COLO668 (cell line): ENCODE measurements at regions not wholly inside any gene's neighbourhood (a gene's known extent, or its start where the extent isn't known, plus 50 kb on each side); places are given as distances from the start of the nearest gene placed in this dataset.
"Not testable (repeated sequence)": the region's sequence is repeated elsewhere in the genome, so short reads cannot be mapped to it uniquely, and the experiment has no call there.

ENCODE experiments used
- DNase-seq: peaks from one replicate; lab custom pipeline; 2025; ENCODE audit not compliant: unreplicated experiment; lab: John Stamatoyannopoulos, UW

DNA sequence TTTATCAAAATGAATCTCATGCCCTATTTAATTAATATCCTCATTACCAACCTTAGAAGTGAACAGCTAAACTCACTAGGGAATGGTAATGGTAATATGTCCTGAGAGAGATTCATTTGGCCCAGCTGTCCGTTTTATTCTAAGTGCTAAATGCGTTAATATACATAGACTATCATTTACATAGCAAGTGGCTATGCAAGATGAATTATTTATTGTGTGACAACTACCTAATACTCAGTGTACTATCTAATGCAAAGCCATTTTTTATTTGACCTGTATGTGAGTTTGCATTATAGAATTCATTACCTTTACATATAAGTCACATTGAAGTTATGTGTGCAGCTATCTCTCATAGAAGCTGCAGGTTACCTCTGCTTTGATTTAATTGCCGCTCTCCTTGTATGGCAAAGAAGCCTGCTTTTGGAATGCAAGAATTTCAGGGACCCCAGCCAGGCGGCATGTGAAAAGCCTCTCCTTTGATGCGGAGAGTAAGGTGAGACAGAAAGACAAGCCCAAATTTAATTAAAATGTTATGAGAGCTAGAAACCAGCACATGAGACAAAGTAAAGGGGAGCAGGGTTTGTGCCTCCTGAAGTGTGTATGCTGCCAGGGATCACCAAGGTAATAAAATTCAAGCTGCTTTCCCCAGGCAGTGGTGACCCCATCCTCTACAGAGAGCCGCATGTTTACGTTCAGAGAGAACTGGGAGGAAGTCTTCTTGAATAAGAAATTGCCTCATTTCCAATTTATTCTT lies 693.0 kb upstream of the MAP3K7 start:
- DNase-seq: no peak

DNA sequence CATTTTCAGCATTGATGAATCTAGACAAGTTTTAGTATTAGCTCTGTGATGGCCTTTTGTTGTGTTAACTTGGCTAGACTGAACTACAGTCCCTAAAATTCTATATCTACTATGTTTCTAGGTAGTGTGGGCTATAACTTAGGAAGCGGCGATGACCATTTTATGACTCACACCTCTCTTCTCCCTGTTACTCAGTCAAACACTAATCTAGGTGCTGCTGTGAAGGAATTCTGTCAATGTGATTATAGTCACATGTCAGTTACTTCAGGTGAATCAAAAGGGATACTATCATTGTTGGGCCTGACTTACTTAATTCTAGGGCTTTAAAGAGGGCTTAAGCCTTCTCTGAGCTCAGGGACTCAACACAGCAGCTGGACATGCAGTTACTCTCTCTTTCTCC lies 691.5 kb upstream of the MAP3K7 start:
- DNase-seq: no peak

DNA sequence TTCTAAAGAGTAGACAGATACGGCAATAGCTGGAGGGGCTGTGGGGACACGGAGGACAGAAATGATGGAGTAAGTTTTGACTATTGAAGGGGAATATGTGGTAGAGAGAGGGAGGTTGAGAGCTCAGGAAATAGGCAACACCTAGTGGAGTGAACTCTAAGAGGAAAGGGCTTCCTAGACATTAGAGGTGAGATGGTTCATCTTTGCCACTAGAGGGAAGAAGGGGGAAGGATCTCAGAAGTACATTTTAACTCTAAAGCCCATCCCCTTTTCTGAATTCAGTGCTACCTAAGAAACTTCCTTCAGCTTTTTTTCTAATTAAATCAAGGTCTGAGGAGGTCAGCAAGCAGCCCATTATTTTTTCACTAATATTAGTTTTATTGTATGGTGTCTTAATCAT lies 689.4 kb upstream of the MAP3K7 start:
- DNase-seq: no peak

DNA sequence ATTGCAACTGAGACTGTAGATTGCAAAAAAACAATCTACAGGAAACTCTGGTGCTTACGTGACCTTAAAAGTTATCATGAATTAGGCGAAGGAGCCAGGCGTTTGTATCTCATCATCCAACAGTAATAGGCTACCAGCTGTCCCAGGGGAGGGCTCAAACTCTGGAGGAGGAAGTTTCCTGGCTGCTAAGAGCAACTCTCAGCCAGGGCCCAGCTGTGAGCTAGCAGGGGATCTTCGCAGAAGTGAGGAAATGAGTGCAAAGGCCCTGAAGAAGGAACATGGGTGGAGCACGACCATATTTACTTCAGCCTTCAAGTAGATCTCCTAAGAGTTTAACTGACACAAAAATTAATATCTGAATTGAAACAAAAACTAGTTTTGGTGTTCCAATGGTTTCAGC lies 686.9 kb upstream of the MAP3K7 start:
- DNase-seq: no peak

DNA sequence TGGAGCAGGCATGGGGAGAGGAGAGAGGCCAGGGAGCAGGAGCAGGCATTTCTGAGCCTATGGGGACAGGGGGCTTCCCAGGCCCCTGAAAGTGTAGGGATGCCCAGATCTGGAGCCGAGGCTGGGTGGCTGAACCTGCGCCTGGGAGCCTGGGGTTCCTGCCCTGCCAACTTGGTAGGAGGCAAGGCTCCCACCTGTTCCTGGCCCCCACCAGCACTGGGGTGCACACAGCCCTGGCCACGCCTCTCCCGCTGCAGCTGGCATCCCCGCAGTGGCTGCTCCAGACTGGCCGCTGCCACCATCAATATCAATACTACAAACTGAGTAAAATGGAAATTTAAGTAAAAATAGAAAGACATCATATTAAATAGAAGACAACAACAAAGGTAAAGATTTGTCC lies 684.9 kb upstream of the MAP3K7 start:
- DNase-seq: no peak

DNA sequence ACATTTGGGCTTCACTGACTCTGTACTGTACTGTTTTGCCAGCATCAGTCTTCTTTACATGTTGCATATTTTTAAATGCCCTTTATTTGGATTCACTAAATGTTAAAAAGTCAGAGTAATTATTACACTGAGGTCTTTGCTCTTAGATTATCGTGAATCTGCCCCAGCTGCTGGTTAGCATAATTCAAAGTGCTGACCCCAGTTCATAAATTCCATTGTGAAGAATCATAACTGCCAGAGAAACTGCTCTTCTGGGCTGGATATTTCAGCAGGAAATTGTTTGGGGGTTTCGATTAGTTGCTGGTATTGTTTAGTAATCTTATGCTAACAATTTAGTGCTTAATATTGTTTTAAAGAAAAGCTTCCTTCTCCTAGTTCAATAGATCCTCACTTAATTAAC lies 682.1 kb upstream of the MAP3K7 start:
- DNase-seq: no peak

DNA sequence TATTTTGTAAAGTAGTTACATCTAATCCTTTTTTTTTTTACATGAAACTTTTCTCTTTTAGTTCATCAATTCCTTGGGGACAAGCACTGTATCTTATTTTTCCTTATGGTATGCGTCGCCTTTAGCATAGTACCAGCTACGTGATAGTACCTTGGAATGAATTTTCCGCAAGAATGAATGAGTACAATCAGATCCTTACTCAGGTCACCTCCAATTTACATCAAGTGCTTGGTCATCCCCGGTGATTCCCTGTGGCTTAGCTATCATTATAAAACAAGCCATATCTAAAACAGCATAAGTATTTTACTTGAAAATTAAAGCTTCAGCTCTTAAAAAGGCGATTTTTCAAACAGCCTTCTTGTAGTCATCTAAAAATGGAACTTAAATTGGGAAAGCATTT lies 680.4 kb upstream of the MAP3K7 start:
- no peak for DNase-seq

DNA sequence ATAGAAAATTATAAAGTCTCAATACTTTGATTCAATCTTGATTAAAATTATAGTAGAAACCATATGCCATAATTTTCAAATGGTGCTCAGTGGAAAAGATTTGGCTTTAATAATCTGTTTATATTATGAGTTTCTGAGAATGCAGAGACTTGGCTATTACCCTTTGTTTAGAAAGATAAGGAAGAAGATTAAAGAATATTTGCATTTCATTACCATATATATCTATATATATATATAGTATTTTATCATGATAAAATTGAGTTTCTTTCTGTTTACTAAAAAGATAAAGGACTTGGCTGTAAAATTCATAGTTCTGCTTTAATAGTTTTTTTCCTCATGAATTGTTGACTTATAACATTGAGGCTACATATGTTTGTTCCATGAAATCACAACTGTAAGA lies 679.3 kb upstream of the MAP3K7 start:
- DNase-seq: no peak

DNA sequence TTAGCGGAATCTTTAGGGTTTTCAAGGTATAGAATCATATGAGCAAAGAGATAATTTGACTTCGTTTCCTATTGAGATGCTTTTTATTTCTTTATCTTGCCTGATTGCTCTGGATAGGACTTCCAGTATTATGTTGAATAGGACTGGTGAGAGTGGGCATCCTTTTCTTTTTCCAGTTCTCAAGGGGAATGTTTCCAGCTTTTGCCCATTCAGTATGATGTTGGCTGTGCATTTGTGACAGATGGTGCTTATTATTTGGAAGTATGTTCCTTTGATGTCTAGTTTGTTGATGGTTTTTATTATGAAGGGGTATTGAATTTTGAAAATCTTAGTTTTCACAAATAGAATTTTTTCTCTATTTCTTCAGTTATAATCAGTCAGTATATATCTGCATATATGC lies 656.6 kb upstream of the MAP3K7 start:
- DNase-seq: no peak

DNA sequence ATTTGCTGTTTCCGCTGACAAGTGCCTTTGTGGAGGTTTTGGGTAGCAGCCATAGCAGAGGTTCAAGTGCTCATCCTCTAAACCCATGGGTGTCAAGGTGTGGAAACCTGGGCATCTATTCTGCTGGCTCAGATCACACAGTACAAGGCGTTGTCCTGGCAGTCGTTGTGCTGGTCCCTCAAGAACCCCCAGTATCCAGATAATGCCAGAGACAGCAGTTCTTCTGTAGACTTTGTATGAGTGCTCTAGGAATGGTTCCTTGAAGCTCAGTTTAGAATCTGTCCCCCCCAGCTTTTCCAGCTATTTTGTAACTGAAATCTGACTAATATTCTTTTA lies 655.7 kb upstream of the MAP3K7 start:
- DNase-seq: no peak

DNA sequence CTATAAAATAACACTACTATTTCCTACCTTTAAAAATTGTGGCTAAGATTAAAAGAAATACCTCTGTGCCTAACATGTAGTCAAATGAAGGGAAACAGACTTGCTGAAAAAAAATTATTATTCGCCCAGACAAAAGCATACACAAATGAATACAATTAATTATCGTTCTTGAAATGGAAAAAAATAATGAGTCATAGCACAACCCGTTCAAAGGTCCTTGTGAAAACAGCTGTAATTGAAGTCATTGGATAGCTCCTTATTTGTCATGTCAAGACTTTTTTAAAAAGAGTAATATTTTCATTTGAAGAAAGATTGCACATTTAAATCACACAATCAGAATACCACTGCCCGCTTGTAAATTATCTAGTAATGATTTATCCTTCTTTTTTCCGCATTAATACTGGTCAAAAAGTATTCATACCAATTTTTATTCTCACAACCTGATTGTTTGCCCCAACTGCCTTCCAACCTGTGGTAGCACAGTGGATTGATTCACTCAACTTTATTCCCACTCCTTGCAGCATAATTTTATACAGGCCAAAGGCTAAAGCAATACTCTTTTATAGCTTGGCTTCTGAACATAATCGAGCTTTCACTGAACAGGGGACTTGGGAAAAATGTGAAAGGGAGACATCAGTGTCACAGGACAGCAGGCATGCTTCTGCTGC lies 655.2 kb upstream of the MAP3K7 start:
- no peak for DNase-seq

DNA sequence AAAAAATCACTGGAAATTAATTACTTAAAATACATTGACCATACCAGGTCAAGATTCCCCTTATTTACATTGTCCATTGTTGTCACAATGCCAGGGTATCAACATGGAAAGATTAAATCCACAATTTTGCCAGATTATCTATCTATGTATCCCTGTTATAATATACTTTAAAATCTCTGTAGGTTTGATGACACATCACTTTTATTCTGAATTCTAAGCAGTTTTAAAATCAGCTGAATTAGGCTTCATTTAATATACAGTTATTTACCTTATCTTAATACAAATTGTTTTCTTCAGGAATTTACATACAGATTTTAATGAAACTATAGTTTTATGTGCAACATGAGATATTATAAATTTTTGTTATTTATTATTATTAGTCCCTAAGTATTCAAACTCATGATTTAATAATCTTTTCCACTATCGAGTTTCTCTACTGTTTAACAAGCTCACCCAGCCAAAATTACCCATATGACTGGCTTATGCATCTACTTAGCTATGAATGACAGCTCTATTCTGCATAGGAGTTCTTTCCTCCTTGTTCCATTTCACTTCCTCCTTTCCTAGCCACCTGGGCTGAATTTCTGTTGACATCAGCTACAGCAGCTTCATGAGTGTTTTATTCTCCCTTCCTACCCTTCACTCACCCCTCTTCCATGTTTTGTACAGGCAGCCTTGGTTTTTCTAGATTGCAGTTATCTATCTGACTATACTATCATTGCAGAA lies 654.2 kb upstream of the MAP3K7 start:
- no peak for DNase-seq

DNA sequence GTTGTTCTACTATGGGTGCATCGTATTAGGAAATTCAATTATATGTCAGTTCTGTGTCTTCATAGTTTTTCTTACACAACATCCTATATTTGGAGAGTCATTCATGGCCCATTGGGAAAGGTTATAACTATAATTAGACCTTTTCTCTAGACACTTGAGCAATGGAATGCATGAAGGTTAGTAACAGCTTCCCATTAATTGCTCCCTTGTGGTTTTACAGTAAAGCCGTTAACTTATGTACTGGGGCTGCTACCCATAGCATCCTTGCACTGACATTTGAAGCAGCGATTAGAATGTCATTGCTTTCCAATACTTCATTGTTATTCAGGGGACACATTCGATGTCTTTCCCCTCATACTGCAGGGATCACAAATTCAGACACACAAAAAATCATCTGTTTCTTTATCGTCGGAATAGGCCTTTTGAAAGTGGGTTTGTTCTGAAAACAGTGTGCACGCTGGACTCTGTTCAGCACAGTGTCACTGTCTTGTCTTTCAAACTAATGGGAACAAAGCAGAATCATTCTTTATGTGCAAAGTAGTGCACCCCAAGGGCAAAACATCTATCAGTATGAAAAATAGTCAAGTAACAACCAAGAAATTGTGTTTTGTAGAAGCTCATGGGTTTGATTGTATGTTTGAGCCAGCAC lies 634.3 kb upstream of the MAP3K7 start:
- DNase-seq: no peak

DNA sequence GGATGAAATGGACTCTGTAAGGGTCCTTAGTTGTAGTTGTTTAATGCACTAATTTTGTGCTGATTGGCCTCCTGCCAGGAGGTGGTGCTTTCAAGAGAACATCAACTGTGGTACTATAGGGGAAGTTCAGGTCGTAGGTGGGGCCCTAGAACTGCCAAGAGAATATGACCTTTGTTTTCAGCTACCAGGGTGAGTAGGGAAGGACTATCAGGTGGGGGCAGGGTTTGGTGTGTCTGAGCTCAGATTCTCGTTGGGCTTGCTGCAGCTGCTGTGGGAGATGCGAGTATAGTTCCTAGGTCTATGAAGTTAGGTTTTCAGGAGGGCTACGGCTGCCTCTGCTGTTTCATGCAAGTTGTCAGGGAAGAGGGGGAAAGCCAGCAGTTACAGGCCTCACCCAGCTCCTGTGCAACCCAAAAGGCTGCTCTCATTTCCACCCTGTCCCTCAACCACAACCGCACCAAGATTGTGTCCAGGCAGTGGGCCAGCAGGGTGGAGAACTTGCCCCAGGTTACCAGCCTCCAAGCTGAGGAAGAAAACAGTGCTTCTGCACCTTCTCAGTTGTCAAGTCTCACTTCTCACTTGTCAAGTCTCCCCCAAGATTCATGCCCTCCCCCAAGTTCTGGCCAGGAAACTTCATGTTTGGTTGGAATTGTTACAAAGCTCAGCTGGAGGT lies 626.5 kb upstream of the MAP3K7 start:
- no peak for DNase-seq

DNA sequence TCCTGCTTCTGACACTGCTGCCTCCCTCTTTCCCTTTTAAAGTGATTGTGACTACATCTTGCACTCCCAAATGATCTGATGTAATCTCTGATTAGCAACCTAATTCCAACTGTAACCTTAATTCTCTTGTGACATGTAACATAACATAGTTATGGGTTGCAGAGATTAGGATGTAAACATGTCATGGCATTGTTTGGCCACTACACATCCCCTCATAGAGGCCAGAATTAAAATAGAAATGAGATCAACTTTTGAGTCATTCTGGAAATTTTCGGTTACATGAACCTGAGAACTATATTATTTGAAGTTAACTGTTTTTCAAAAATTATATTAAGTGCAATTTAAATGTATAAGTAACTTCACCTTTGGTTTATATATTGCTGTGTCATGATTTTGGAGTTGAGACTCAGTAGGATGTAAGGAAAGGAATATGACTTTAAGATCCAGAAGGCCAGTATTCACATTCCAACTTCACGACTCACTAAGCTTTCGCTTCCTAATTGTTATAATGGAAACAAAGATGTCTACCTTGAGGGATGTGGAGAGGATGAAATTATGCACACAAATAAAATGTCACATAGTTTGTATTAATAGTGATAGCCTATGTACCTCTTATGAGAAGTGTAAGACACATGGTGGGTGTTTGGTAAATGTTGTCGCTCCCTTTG lies 611.9 kb upstream of the MAP3K7 start:
- DNase-seq: no peak

DNA sequence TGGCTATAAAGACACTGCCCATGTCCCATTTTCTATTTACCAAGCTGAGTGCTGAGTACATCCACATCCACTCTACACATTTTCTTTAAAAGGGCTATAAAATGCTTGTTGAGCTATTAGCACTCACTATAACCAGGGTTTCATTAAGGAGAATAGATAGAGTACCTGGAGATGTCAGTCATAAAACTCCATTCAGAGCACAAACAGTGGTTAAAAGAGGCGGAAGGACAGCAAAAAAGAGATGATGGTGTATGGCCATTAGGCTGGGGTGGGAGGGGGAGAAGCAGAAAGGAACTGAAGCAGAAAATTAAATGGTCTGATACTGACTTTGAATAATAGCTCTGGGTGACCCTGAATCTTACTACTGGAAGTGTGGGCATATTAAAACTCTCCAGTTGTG lies 609.9 kb upstream of the MAP3K7 start:
- DNase-seq: no peak

DNA sequence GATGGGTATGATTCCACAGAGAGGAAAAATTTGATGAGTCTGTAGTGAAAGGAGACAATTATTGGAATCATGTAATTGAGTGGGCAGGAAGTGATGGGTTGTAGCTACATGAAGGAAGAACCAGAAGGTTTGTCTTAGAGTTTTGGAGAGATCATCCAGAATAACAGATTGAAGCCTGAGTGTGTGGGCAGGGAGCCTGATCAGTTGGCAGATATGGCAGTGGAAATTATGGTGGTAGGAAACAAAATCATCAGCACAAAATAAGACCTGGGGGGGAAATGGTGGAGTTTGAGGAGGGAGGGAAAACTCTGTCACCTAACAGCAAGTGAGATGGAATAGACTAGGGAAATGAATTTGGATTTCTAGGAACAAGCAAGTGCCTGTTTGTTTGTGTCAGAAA lies 606.6 kb upstream of the MAP3K7 start:
- DNase-seq: no peak

DNA sequence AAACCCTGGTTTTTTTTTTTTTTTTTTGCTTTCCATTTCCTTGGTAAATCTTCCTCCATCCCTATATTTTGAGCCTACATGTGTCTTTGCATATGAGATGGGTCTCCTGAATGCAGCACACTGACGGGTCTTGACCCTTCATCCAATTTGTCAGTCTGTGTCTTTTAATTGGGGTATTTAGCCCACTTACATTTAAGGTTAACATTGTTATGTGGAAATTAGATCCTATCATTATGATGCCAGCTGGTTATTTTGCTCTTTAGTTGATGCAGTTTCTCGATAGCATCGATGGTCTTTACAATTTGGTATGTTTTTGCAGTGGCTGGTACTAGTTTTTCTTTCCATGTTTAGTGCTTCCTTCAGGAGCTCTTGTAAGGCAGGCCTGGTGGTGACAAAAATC lies 603.2 kb upstream of the MAP3K7 start:
- not testable (repeated sequence) for DNase-seq

DNA sequence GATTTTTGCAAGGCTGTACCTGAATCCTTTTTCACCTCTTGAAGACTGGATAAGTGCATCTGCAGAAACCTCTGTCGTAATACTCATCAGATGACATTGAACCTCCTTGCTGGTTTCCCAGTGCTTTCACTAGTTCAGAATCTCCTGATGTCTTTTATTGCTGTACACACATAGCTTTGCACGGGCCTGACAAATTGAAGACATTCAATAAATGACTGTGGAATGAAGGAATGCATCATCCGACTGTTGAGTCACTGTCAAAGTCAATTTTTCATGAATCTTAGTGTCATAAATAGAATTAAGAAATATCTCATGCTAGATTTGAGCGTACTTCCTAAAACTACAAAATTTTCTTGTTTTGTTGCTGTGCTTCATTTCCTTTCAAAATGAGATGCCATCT lies 598.2 kb upstream of the MAP3K7 start:
- DNase-seq: no peak

DNA sequence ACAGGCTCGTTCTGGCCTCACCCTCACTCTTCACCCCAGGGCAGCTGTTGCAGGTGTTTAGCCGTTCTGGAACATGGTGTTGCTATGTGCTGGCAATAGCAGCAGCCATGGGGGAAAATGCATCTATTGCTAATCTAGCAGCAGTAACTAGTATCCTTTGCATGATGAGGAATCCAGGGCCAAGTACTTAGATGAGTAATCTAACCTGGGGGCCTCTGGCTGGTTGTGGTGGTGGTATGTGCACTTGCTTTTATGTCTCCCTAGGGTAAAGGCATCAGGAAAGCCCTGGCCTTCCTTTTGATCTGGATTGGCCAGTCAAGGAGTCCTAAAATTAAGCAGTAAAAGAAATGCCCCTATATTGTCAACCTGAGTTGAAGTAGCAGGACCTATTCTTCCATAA lies 594.5 kb upstream of the MAP3K7 start:
- no peak for DNase-seq

DNA sequence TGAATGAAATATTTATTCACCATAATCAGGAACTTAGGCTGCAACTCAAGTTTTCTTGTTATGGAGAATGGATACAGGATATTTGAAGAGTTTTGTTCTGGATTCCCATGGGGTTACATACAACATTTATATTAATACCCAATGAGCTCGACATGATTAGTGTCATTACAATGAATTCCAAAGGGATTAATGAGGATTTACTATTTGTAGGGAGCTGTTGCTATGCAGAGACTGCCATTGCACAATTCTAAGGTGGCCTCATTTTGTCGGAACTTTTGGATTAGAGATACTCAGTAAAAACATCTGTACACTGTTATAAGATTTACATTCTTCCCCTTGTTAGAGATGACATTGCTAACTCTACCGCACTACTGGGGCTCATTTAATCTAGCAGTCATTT lies 586.8 kb upstream of the MAP3K7 start:
- DNase-seq: no peak
